GM21825 (cell line): ENCODE measurements at regions not wholly inside any gene's neighbourhood (a gene's known extent, or its start where the extent isn't known, plus 50 kb on each side); places are given as distances from the start of the nearest gene placed in this dataset.

ENCODE experiments used
- ATAC-seq: cut with Tn5 transposase; IDR thresholded peaks from one replicate; pipeline ENCODE4 v1.9.1; 2021; ENCODE audit warnings: mild to moderate bottlenecking, moderate library complexity; ENCODE audit not compliant: unreplicated experiment

DNA sequence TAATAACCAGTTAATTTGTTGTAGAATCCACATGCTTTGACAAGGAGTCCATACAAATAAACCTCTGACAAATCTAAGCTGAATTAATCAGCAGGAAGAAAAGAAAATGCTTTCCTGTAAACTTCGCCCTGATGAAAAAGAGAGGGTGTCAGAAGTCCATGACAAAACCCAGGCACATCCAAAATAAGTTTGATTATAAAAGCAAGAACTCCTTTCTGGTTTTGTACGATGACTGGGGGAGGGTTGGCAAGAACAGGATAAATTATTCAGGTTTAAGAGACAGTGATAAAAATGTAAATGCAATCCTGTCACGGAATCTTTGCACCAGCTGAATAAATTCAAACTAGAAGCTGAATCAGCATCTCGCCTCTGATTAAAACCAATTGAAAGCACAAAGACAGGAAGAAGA, 469.2 kb upstream of the TNP1 start:
- no peak for ATAC-seq

DNA sequence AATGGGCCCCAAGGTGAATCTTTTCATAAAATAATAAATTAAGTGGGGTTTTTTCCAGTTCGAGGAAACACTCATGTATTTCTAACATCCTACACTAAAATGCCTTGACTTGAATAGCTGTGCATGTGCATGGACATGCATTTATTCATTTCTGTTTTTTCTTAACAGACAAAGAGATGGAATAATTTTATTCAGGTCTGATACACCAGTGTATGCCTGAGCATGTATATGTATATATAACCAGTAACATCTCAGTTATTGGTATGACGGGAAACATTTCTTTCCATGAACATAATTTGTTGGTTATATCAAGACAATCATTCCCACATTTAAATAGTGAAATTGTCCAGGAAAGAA, 468.7 kb upstream of the TNP1 start:
- no peak for ATAC-seq

DNA sequence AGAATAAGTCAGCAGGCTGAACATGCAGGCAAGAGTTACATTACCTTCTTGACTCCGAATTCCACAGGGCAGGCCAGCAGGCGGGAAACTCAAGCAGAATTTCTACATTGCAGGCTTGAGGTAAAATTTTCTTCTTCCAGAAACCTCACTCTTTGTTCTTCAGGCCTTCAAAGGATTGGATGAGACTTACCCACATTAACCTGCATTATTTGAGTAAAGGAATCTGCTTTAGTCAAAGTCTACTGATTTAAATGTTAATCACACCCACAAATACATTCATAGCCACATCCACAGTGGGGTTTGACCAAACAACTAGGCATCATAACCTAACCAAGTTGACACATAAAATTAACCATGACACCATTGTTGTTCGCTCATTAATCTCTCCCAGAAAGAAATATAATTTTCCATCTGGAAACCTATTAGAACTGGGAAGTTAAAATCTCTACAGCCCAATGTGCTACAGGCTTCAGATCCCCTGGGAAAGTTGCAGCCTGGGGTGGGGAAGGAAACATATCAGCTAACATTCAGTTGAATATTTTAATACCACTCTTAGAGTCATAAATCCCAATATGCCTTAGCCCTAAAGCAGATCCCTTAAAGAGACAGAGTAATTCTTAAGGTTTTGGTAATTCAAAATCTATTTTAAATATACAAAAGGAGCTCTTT, 468.2 kb upstream of the TNP1 start:
- no peak for ATAC-seq

DNA sequence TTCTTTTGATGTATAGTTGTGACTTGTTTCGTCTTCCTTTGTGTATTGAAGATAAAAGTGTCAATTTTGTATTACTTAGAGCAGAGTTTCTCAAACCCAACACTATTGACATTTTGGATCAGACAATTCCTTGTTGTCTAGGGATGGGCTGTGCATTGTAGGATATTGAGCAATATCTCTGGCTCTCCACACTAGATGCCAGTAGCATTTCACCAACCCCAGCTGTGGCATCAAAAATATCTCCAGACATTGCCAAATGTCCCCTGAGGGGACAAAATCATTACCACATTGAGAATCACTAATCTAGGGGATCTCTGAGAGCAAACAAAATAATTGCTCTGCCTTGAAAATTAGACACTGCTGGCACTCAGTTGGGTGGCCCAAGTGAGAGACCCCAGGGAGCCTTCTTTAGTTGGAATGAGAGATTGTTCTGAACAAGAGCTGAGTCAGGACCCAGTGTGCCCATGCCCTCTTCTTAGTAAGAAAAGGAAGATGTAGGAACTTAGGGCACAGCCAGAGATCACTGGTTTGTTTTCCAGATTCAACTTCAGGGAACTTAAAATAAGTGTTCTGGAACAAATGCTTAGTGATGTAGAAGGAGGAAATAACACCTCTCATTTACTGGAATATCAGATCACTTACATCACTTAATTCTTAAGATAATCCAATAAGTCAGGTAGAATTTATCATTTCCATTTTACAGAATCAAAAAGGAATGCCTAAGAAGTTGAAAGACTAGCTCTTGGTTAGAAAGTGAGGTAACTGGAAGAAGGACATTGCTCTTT, 466.6 kb upstream of the TNP1 start:
- no peak for ATAC-seq

DNA sequence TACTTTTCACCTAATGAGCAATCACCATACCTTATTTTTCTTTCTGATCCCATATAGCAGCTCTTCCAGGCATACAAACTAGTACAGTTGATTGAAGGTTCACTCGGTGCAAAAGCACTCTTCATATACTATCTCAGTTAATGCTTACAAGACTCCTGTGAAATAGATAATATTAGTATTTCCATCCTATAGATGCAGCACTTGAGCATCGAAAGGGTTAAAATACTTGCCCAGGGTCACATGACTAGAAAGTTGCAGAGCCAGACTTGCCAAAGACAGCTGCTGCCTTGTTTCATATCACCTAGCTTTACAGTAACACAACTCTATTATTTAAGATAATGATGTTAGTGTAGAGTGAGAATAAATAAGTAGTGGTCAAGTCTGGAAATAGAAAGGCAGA, 466.0 kb upstream of the TNP1 start:
- ATAC-seq: no peak

DNA sequence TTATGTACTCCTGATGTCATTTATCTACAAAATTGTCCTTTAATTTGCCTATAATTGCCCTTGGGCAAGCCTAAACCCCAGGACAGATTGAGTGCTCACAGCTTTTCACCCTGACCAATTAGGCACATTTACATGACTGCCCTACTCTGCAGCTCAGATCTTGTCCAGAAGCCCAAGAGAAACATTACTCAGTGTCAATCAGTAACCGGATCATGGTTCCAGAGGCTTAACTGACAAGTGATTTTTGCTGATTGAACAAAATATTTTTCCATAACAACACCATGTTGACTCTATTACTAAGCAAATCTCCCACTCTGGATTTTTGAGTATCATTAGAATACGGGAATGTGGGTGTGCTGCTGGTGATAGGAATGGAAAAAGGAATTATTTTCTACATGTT, 465.4 kb upstream of the TNP1 start:
- ATAC-seq: no peak

DNA sequence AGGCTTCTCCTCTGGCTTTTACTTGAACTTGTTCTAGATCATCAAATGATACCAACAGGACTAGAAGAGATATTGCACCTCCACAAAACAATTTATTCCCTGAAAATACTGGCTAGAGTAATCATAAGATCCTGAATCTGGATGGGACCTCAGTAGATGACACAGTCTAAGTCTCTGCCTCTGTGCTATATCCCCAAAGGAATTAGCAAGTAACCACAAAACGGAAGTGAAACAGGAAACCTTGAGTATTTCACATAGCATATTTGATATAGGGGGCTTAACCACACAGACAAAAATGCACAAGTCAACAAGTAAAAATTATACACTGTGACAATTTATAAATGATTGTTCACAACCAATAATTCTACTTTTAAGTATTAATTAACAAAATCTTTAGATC, 456.9 kb upstream of the TNP1 start:
- peak; percentile 74 for ATAC-seq

DNA sequence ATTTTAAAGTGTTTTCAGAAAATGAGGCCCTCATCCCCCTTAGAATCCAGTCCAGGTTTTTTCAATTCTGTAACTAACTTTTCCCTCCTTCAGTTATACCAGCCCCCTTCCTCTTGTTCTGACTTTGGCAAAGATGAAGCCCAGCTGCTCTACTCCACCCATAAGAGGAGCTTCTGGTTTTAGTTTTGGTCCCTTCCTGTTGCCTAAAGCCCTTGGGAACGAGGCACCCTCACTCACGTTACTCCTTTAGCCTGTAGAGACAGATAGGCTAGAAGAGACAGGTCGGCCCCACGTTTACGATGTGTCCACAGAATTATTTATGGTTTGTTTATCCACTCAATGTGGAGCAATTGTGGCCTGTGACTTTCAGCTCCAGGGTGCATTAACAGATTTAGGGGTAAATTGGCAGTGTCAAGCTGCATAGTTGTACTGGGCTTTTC, 454.2 kb upstream of the TNP1 start:
- no peak for ATAC-seq

DNA sequence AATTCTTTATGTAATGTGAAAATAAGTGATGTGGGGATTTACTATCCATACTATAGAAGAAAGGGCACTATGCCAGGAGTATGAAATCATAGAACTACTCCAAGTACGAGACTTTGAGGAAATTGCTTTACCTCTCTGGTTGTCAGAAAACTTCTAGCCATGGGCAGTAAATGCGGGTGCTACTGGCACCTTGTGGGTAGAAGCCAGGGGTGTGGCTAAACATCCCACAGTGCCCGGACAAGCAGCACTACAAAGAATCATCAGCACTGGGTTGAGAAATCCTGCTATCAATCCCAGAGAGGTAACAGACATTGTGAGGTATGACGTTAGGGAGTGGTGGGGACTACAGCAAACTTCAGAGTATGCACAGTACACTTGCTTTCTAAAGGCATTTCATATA, 453.5 kb upstream of the TNP1 start:
- no peak for ATAC-seq

DNA sequence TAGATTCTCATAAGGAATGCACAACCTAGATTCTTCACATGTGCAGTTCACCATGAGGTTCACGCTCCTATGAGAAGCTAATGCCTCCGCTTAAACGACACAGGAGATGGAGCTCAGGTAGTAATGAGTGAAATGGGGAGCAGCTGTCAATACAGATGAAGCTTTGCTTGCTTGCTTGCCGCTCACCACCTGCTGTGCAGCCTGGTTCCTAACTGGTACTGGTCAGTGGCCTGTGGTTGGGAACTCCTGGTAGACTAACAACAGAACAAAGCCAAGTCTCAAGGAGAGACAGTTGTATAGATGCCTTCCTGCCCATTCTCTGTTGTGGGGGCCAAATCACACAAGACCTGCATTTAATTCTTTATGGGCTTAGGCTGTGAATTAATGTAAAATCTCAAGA, 449.2 kb upstream of the TNP1 start:
- no peak for ATAC-seq

DNA sequence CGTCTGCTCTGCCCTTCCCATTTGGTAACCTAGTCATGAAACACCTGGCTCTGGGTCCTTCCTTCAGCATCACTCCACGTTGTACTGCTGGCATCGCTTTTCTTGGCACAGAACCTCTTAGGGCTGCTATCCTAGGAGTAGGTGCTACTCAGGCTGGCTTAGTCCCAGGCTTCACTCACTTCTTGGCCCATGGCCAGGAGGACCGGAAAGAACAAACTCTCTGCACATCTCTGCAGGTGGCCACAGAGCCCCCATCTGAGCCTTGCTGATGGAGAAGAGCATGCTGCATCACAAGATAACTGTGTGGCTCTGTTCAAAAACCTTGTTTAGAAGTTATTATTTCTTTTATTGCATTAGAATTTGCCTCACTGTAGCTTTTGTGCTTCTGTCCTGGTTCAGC, 447.2 kb upstream of the TNP1 start:
- ATAC-seq: no peak

DNA sequence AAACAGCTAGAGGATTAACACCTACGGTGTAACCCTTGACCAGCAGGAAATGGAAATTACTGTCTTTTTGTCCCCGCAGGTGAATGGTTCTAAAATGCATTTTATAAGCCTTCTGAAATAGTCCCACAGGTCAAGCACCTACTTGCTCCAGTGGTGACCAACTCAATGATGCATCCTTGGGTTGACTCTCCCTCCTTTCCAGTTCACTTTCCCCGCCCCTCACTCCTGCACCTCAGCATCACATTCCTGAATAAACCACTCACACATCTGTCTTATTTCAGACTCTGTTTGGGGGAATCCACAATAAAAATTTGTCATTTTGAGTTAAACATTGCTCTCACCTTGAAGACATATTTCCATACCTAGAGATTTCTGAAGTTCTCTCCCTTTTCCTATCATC, 446.0 kb upstream of the TNP1 start:
- ATAC-seq: no peak

DNA sequence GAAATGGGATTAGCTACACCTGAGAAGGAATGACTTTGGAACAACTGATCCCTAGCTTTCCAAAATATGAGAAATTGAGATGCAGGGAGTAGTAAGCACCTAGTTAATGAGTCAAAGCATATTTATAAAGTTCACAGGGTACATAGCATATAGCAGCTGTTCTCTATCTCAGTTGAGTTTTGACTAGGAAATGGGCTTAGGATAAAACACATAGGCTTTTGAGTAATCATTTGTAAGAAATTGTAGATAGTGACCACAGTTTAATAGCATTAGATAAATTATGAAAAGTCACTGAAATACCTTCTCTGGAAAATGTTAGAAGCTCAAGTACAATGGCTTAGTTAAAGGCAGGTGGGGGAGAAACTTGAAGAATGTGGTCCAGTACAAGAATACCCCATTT, 444.7 kb upstream of the TNP1 start:
- ATAC-seq: no peak

DNA sequence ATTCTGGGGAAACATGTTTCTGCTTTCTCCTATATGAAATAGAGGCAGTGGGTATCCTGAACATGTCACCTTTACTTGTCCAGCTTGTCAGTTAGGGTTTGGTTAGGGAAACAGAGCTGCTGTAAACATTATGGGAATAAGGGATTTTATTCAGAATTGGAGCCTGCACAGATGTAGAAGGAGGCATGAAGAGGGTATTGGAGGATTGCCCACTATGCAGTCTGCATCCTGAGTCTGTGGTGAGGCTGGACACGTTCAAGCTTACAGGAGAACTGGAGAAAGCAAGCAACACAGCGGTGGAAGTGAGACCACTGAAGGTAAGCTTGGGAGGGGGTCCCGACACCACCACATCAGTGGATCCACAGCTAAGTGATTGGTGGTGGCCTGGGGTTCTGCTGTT, 443.0 kb upstream of the TNP1 start:
- ATAC-seq: no peak

DNA sequence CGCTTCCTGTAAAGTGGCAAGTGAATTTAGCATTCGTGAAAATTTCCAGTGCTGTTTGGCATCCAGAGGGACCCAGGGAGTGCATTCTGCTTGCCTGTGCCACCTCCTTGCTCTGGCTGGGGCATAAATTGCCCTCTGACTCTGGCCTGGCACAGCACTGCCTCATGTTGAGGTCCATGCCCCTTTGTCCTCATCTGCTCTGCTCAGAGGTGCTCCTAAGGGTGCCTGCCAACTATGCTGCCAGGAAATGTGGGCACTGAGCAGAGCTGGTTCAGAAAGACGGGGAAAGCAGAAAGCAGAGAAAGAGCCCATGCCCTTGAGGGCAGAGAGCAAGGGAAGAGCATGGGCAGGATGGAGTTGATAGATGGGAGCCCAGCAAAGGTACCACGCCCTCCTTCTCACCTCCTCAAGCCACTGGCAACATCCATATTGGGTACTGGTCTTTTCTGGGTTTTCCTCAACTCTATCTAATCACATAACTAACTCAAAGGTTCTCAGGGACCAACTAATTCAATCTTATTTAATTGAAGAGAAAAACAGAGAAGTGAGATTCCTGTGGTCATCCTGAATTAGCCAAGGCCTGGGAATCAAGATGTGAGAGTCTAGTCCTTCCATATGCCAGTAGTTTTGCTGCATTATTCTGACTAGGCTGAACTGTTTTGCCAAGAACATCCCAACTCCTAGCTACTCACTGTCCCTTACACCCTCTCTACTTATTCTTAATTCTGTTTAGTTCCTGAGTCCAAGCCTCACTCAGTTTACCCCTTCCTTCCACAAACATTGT, 441.5 kb upstream of the TNP1 start:
- no peak for ATAC-seq

DNA sequence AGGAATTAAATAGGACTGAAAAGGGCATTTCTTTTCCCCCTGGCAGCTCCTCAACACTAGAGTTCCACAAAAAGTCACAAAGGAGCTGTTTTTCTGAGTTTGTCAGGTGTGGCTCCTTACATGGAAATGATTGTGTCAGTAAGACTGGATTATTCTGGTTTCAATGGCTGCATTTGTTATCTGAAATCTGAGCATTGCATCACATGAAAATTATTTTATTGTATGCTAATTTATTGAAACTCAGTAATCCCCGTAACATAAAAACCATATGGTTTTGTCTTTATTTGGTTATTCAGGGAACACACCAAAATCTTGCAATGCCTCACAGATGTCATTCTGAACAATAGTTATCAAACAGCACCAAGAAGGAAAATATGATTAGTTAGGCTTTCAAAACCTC, 439.7 kb upstream of the TNP1 start:
- no peak for ATAC-seq

DNA sequence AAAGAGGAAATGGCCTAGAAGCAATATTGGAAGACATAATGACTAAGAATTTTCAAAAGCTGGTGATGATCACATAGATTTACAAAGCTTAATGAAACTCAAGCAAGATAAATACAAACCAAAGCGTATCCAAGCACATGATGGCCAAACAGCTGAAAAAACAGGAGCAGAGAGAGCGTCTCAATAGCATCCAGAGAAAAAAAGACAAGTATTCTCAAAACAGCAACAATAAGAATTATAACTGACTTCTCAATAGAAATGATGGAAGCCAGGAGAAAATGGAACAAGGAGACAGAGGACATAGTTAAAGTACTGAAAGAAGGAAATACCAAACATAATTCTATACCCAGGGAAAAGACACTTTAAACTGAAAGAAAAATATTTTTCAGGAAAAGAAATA, 437.2 kb upstream of the TNP1 start:
- no peak for ATAC-seq

DNA sequence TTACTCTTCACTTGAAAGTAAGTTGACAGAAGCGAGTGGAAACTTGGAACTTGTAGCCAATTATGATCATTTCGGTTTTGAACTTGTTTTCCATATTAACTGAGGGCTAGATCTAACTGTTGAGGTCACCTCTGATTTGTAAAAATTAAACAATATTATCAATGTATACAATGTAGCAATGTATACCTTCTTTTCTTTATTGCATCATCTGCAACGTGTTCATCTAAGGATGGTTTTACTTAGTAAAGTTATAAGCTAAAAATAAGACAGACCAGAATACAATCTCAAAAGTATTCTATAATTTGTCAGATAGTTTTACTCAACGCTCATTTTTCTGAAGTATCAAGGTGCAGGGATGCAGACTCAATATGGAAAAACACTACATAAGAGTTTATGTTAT, 435.0 kb upstream of the TNP1 start:
- no peak for ATAC-seq

DNA sequence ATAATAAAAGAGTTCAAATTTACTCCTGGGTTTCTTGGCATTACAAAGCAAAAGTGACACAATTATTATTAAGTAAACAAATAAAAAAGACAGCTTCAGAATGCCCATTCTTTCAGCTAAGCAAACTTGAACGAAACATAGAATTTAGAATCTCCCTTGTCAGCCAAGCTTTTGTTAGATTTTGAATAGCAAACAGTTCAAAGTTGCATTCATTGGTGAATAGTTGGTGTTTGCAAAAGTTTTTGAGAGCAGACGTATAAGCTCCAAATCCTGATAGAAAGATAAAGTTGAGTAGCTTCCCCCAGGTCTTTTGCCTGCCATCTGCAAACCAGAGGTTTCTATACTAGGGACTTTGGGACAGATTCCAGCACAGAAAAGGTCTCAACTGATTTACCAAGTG, 434.3 kb upstream of the TNP1 start:
- no peak for ATAC-seq

DNA sequence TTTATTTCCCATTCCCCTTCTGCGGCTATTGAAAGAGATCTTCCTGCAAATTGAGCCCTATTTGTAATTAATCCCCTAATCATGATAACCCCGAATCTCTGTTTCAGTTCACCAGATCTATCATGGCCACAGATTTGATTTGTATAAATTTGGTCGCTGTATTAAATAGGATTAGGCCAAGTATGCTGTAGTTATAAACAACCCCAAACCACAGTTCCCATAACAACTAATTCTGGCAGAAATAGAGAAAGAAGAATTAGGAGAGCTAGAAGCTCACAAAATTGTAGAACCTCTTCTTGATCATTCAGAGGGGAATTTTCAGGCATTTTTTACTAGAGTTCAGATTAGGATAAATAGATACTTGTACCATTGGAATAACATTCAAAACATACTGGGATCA, 433.7 kb upstream of the TNP1 start:
- ATAC-seq: no peak

DNA sequence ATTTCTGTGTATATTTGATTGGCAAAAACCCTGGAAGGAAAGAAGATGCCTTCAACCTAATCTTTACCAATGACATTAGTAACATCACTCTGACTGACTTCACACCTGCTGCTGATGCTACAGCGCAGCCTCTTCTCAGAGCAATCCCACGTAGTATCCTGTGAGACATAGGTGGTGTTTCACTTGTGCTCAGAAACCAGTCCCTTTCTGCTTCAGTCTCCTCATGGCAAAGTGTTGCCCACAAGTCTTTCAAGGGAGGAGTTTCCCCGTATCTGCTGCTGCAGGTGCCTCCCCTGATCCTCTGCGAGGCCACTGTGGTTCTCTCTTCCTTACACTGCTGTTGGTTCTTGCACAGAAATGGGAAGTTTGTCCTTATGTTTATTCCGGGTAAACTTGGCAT, 433.2 kb upstream of the TNP1 start:
- ATAC-seq: no peak

DNA sequence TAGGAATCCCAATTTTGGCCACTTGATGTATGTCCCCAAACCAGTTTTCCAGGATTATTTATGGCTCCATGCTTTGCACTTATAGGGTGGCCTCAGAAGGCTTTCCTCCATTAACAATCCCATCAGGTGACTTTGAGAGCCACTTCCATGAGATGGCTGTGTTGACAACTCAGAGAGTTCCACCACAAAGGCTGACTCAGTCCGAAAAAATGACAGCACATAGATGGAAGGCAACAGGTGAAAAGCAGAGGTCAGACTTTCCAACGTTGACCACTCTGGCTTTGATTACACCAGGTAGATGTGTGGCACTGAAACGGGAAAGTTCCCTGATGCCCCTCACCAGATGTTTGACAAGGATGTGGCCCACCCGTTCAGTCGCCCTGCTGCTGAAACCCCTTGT, 431.4 kb upstream of the TNP1 start:
- ATAC-seq: no peak
